ENCODE measurements at regions not wholly inside any gene's neighbourhood (a gene's known extent, or its start where the extent isn't known, plus 50 kb on each side); places are given as distances from the start of the nearest gene placed in this dataset.

DNA sequence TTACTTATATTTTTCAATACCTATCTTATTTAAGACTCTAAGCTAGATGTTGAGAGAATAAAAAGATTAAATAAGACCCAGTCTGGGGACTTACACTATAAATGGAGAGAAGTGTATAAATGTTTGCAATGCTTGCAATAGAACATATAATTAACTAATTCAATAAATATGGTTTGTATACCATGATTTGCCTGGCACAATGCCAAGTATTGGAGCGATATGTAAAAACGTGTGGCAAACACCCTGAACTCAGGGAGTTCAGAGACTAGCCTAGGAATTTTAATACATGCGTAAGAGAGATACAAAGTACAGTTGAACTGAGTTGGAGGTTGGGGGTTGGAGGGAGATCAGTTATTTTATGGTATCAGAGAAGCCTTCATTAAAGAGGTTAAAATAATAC lies 251.8 kb upstream of the DDX18 start:
- TF ChIP-seq EZH2 (IDR thresholded peaks at IDR 0.05; ENCODE audit: borderline replicate concordance, low read length), result no peak
- TF ChIP-seq, protein P1, sequence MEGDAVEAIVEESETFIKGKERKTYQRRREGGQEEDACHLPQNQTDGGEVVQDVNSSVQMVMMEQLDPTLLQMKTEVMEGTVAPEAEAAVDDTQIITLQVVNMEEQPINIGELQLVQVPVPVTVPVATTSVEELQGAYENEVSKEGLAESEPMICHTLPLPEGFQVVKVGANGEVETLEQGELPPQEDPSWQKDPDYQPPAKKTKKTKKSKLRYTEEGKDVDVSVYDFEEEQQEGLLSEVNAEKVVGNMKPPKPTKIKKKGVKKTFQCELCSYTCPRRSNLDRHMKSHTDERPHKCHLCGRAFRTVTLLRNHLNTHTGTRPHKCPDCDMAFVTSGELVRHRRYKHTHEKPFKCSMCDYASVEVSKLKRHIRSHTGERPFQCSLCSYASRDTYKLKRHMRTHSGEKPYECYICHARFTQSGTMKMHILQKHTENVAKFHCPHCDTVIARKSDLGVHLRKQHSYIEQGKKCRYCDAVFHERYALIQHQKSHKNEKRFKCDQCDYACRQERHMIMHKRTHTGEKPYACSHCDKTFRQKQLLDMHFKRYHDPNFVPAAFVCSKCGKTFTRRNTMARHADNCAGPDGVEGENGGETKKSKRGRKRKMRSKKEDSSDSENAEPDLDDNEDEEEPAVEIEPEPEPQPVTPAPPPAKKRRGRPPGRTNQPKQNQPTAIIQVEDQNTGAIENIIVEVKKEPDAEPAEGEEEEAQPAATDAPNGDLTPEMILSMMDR (IDR thresholded peaks at IDR 0.05; ENCODE audit: low read length), result no peak
- no peaks in the 10 kb centered on the region for H3F3A ChIP-seq (ENCODE audit: insufficient read depth, low read length)

DNA sequence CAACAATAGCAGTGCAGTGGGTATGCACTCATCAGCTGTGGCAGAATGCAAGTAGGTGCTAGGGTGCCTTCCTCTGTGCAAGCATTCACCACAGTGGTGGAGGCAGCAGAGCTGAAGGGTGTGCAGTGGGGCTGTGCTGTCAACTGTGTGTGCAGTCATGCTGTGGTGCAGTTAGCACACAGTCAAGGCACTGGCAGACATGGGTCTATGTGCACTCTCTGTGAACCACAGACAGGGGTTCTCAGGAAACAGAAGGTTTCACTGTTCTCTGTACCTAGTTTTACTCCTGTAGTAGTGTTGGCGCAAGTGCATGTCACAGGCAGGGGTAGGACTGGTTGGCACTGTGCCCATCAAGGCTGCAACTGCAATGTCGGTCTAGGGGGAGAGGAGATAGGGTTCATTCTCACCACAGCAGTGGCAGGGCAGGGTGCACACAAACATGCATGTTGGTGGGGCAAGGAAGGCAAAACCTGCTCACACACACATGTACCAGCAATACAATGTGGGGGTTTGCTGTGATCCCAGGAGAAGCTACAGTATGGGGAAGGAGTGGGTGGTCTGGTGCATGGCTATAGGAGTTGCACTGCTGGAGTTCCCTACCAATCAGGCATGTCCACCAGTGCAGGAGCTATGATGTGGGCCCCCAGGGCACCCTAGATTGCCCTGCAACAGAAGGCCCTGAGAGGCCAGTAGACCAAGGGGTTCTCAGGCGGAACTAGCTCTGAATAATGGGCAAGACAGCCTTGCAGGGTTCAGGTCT lies 242.7 kb upstream of the DDX18 start:
- no peak overlapping the region for H2AFZ ChIP-seq (ENCODE audit: low read length)
- H3K27ac ChIP-seq (ENCODE audit: low read depth, low read length, poor library complexity, severe bottlenecking), result no peak overlapping the region
- TF ChIP-seq, protein P1 (IDR thresholded peaks at IDR 0.05; ENCODE audit: low read length), result no peak
- TF ChIP-seq EZH2 (IDR thresholded peaks at IDR 0.05; ENCODE audit: borderline replicate concordance, low read length), result no peak
- H3K36me3 ChIP-seq (ENCODE audit: insufficient read depth, low read length), result no peaks in the 10 kb centered on the region
- no peaks in the 10 kb centered on the region for H3F3A ChIP-seq (ENCODE audit: insufficient read depth, low read length)
- no peak overlapping the region for H3K4me2 ChIP-seq (ENCODE audit: low read length)
- no peaks in the 10 kb centered on the region for H3K27me3 ChIP-seq (ENCODE audit: insufficient read depth, low read length)
- H3K4me1 ChIP-seq (ENCODE audit: insufficient read depth, low read length, severe bottlenecking), result no peaks in the 10 kb centered on the region
- no peak overlapping the region for H3K4me3 ChIP-seq (ENCODE audit: low read depth, low read length, poor library complexity, severe bottlenecking)
- H3K9me3 ChIP-seq (ENCODE audit: low read length), result no peaks in the 10 kb centered on the region
- H4K20me1 ChIP-seq (ENCODE audit: insufficient read depth, low read length), result no peaks in the 10 kb centered on the region
- no peak overlapping the region for H3K9ac ChIP-seq (ENCODE audit: low read length)
- H3K79me2 ChIP-seq (ENCODE audit: insufficient read depth, low read length), result no peaks in the 10 kb centered on the region
- H3K9me2 ChIP-seq (ENCODE audit: low read depth, low read length), result no peaks in the 10 kb centered on the region

More for the DNA sequence above, 251.8 kb upstream of the DDX18 start:
- Histone ChIP-seq H3K4me1 (ENCODE audit: insufficient read depth, low read length, severe bottlenecking) (no peaks in the 10 kb centered on the region), H3K9me2 (ENCODE audit: low read depth, low read length) (no peaks in the 10 kb centered on the region), H3K9ac (ENCODE audit: low read length) (no peak overlapping the region), H3K36me3 (ENCODE audit: insufficient read depth, low read length) (no peaks in the 10 kb centered on the region), H3K9me3 (ENCODE audit: low read length) (no peaks in the 10 kb centered on the region), H4K20me1 (ENCODE audit: insufficient read depth, low read length) (no peaks in the 10 kb centered on the region), H3K27me3 (ENCODE audit: insufficient read depth, low read length) (no peaks in the 10 kb centered on the region), H3K4me2 (ENCODE audit: low read length) (no peak overlapping the region), H3K79me2 (ENCODE audit: insufficient read depth, low read length) (no peaks in the 10 kb centered on the region), H2AFZ (ENCODE audit: low read length) (no peak overlapping the region), H3K4me3 (ENCODE audit: low read depth, low read length, poor library complexity, severe bottlenecking) (no peak overlapping the region), H3K27ac (ENCODE audit: low read depth, low read length, poor library complexity, severe bottlenecking) (no peak overlapping the region)

DNA sequence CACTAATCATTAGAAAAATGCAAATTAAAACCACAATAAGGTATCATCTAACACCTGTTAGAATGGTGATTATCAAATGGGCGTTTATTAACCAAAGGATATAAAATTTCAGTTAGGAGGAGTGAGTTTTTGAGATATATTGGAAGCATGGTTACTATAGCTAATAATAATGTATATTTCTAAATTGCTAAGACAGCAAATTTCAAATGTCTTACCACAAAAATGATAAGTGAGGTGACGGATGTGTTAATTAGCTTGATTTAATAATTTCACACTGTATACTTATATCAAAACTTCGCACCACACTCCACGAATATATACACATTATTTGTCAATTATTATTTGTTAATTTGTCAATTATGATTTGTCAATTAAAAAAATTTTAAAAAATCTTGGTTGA lies 227.2 kb upstream of the DDX18 start:
- Histone ChIP-seq H3F3A (ENCODE audit: insufficient read depth, low read length) (no peaks in the 10 kb centered on the region), H3K9ac (ENCODE audit: low read length) (no peak overlapping the region), H3K36me3 (ENCODE audit: insufficient read depth, low read length) (no peaks in the 10 kb centered on the region), H4K20me1 (ENCODE audit: insufficient read depth, low read length) (no peaks in the 10 kb centered on the region), H3K4me3 (ENCODE audit: low read depth, low read length, poor library complexity, severe bottlenecking) (no peak overlapping the region), H3K9me2 (ENCODE audit: low read depth, low read length) (no peaks in the 10 kb centered on the region), H3K27ac (ENCODE audit: low read depth, low read length, poor library complexity, severe bottlenecking) (no peak overlapping the region), H3K27me3 (ENCODE audit: insufficient read depth, low read length) (no peaks in the 10 kb centered on the region), H3K9me3 (ENCODE audit: low read length) (no peaks in the 10 kb centered on the region), H2AFZ (ENCODE audit: low read length) (no peak overlapping the region), H3K4me2 (ENCODE audit: low read length) (no peak overlapping the region), H3K4me1 (ENCODE audit: insufficient read depth, low read length, severe bottlenecking) (no peaks in the 10 kb centered on the region), H3K79me2 (ENCODE audit: insufficient read depth, low read length) (no peaks in the 10 kb centered on the region)
- TF ChIP-seq, protein P1 (IDR thresholded peaks at IDR 0.05; ENCODE audit: low read length), result no peak
- TF ChIP-seq EZH2 (IDR thresholded peaks at IDR 0.05; ENCODE audit: borderline replicate concordance, low read length), result no peak
